ENCODE measurements at regions not wholly inside any gene's neighbourhood (a gene's known extent, or its start where the extent isn't known, plus 50 kb on each side); places are given as distances from the start of the nearest gene placed in this dataset.

- POLR2A ChIA-PET = no interaction called here
- no peak for DNase-seq
- CTCF ChIA-PET = no interaction called here
- Histone ChIP-seq H3K27ac (ENCODE audit: low read length in 2 of 2) (no peak overlapping the region), H3K4me1 (ENCODE audit: control insufficient read depth in 2 of 2, insufficient read depth in 2 of 2, low read length in 2 of 2) (no peaks in the 10 kb centered on the region), H3K79me2 (ENCODE audit: control insufficient read depth, insufficient read depth, low read length) (no peaks in the 10 kb centered on the region), H4K20me1 (ENCODE audit: control insufficient read depth, insufficient read depth, low read length, poor library complexity, severe bottlenecking) (no peaks in the 10 kb centered on the region), H3K4me3 (ENCODE audit: control extremely low read depth in 1 of 5, extremely low read depth in 1 of 5, insufficient read depth in 1 of 5, low read depth in 2 of 5, low read length in 4 of 5) (no peak overlapping the region), H3K36me3 (replicated peaks in 1 of 2; ENCODE audit: control extremely low read depth in 1 of 2, control insufficient read depth in 1 of 2, extremely low read depth in 1 of 2, insufficient read depth in 2 of 2, low read length in 1 of 2) (no peaks in the 10 kb centered on the region), H3K9me3 (ENCODE audit: control extremely low read depth in 1 of 3, control insufficient read depth in 2 of 3, insufficient read depth in 1 of 3, low read length in 2 of 3) (no peaks in the 10 kb centered on the region), H3K9ac (ENCODE audit: low read length) (no peak overlapping the region), H3K4me2 (replicated peaks; ENCODE audit: low read depth, low read length, poor library complexity, severe bottlenecking) (no peak overlapping the region), H3K27me3 (replicated peaks in 1 of 4; ENCODE audit: control extremely low read depth in 1 of 4, control insufficient read depth in 3 of 4, insufficient read depth in 4 of 4, low read length in 3 of 4) (no peaks in the 10 kb centered on the region), H2AFZ (ENCODE audit: insufficient read depth, low read depth, low read length, poor library complexity, severe bottlenecking) (no peak overlapping the region)
- no peak for TF ChIP-seq EZH2 (IDR thresholded peaks at IDR 0.05; ENCODE audit: borderline replicate concordance, insufficient read depth, low read depth, low read length, poor library complexity, severe bottlenecking)
- TF ChIP-seq, protein P1, sequence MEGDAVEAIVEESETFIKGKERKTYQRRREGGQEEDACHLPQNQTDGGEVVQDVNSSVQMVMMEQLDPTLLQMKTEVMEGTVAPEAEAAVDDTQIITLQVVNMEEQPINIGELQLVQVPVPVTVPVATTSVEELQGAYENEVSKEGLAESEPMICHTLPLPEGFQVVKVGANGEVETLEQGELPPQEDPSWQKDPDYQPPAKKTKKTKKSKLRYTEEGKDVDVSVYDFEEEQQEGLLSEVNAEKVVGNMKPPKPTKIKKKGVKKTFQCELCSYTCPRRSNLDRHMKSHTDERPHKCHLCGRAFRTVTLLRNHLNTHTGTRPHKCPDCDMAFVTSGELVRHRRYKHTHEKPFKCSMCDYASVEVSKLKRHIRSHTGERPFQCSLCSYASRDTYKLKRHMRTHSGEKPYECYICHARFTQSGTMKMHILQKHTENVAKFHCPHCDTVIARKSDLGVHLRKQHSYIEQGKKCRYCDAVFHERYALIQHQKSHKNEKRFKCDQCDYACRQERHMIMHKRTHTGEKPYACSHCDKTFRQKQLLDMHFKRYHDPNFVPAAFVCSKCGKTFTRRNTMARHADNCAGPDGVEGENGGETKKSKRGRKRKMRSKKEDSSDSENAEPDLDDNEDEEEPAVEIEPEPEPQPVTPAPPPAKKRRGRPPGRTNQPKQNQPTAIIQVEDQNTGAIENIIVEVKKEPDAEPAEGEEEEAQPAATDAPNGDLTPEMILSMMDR (IDR thresholded peaks at IDR 0.05) = no peak
- Mint-ChIP-seq H3K27ac (no peak overlapping the region), H3K9me3 (ENCODE audit: insufficient read depth) (no peaks in the 10 kb centered on the region), H3K4me1 (no peaks in the 10 kb centered on the region), H3K4me3 (no peak overlapping the region), H3K27me3 (peaks cover 4% of the 10 kb centered on the region)
- WGBS (ENCODE audit: insufficient coverage) = 76% methylated on average over 5 of the region's 5 CpGs
- intact Hi-C loops (cut with micrococcal nuclease) = no loop called here
- ATAC-seq (ENCODE audit: low read depth) = no peak
Measured at GRCh38 chr5:10140195-10140973, 109.3 kb downstream of the ATPSCKMT start.

DNA sequence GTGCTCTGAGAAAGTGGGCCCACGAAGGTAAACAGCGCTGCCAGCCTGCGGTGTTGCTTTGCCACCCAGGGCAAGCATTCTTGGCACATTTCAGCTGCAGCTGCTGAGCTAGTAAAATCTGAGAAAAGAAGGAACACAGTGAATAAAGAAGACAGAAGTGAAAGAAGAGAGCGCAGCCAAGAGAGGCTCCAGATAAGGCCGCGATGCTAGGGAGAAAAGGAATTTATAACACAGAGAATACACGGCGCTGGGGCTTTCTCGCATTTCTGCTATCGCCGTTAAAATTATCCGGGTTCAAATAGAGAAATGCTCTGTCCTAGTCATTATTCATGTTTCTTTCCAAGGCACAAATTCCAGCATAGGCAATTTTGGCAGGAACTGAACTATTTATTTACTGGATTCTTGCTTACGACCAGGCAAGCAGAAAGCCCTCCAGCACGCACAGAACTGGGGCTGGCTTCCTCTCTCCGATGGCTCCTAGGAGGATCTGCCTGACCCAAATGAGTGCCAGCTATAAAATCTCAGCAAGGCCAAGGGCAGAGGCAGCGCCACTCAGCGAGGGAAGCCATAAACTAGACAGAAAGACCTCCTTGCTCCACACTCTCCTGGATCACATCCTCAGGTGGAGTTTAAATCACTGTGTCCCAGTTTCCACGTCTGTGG lies 111.2 kb downstream of the ATPSCKMT start:
- H3K9ac ChIP-seq (ENCODE audit: low read length) = no peak overlapping the region
- H3K79me2 ChIP-seq (ENCODE audit: control insufficient read depth, insufficient read depth, low read length) = no peaks in the 10 kb centered on the region
- intact Hi-C loops (cut with micrococcal nuclease) = no loop called here
- no peak overlapping the region for H2AFZ ChIP-seq (ENCODE audit: insufficient read depth, low read depth, low read length, poor library complexity, severe bottlenecking)
- no peak for TF ChIP-seq EZH2 (IDR thresholded peaks at IDR 0.05; ENCODE audit: borderline replicate concordance, insufficient read depth, low read depth, low read length, poor library complexity, severe bottlenecking)
- TF ChIP-seq, protein P1 (IDR thresholded peaks at IDR 0.05) = no peak
- H3K9me3 ChIP-seq (ENCODE audit: control extremely low read depth in 1 of 3, control insufficient read depth in 2 of 3, insufficient read depth in 1 of 3, low read length in 2 of 3) = no peaks in the 10 kb centered on the region
- no peaks in the 10 kb centered on the region for H3K4me1 Mint-ChIP-seq
- no peak overlapping the region for H3K27ac ChIP-seq (ENCODE audit: low read length in 2 of 2)
- no peaks in the 10 kb centered on the region for H4K20me1 ChIP-seq (ENCODE audit: control insufficient read depth, insufficient read depth, low read length, poor library complexity, severe bottlenecking)
- no peak overlapping the region for H3K4me2 ChIP-seq (replicated peaks; ENCODE audit: low read depth, low read length, poor library complexity, severe bottlenecking)
- H3K36me3 ChIP-seq (replicated peaks in 1 of 2; ENCODE audit: control extremely low read depth in 1 of 2, control insufficient read depth in 1 of 2, extremely low read depth in 1 of 2, insufficient read depth in 2 of 2, low read length in 1 of 2) = no peaks in the 10 kb centered on the region
- CTCF ChIA-PET = no interaction called here
- peaks cover 4% of the 10 kb centered on the region for H3K27me3 Mint-ChIP-seq
- ATAC-seq (ENCODE audit: low read depth) (no peak), DNase-seq (no peak)
- 97% methylated on average over 18 of the region's 18 CpGs for WGBS (ENCODE audit: insufficient coverage)
- H3K4me1 ChIP-seq (ENCODE audit: control insufficient read depth in 2 of 2, insufficient read depth in 2 of 2, low read length in 2 of 2) = no peaks in the 10 kb centered on the region
- H3K27me3 ChIP-seq (replicated peaks in 1 of 4; ENCODE audit: control extremely low read depth in 1 of 4, control insufficient read depth in 3 of 4, insufficient read depth in 4 of 4, low read length in 3 of 4) = no peaks in the 10 kb centered on the region
- no peaks in the 10 kb centered on the region for H3K9me3 Mint-ChIP-seq (ENCODE audit: insufficient read depth)
- H3K4me3 ChIP-seq (ENCODE audit: control extremely low read depth in 1 of 5, extremely low read depth in 1 of 5, insufficient read depth in 1 of 5, low read depth in 2 of 5, low read length in 4 of 5) = no peak overlapping the region
- H3K4me3 Mint-ChIP-seq = no peak overlapping the region
- no peak overlapping the region for H3K27ac Mint-ChIP-seq
- POLR2A ChIA-PET = no interaction called here

All from B cell (primary cell).